GM12874 (cell line): ENCODE measurements at regions not wholly inside any gene's neighbourhood (a gene's known extent, or its start where the extent isn't known, plus 50 kb on each side); places are given as distances from the start of the nearest gene placed in this dataset.

Experiments used
- TF ChIP-seq, protein P1 (sequence below): IDR thresholded peaks from 2 replicates; pipeline ENCODE4 v1.5.1; 2011; ENCODE audit warnings: low read depth, mild to moderate bottlenecking, control low read depth, low read length, moderate library complexity; ENCODE audit not compliant: insufficient read depth

DNA sequence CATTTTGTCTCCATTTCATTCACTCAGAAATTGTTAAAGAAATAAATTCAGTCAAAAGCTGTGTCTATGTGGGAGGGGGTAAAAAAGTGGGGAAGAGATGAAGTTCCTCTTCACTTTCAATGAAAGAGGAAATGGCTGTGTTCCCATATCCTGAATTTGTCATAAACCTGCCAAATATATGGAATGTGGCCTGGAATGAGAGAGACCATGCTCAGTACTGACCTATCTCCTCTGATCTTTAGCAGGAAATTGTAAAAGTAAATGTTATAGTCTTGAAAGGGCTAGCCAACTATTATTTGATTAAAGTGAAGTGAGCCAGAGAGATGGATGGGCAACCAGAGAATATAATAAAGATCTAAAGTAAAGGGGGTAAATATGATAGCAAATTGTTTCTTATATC lies 130.3 kb upstream of the C21orf91 start:
- TF ChIP-seq, protein P1, sequence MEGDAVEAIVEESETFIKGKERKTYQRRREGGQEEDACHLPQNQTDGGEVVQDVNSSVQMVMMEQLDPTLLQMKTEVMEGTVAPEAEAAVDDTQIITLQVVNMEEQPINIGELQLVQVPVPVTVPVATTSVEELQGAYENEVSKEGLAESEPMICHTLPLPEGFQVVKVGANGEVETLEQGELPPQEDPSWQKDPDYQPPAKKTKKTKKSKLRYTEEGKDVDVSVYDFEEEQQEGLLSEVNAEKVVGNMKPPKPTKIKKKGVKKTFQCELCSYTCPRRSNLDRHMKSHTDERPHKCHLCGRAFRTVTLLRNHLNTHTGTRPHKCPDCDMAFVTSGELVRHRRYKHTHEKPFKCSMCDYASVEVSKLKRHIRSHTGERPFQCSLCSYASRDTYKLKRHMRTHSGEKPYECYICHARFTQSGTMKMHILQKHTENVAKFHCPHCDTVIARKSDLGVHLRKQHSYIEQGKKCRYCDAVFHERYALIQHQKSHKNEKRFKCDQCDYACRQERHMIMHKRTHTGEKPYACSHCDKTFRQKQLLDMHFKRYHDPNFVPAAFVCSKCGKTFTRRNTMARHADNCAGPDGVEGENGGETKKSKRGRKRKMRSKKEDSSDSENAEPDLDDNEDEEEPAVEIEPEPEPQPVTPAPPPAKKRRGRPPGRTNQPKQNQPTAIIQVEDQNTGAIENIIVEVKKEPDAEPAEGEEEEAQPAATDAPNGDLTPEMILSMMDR = no peak

DNA sequence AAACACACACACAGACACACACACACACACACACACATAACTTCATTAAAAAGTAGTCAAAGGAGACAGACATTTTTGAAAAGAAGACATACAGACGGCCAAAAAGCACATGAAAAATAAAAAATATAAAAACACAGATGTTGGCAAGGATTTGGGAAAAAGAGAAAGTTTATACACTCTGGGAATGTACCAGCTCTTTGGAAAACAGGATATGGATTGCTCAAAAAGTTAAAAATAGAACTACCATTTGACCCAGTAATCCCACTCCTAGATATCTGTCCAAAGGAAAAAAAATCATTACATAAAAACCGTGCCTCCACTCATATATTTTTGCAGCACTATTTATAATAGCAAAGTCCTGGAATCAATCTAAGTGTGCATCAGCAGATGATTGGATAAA lies 128.4 kb upstream of the C21orf91 start:
- TF ChIP-seq, protein P1 = no peak

DNA sequence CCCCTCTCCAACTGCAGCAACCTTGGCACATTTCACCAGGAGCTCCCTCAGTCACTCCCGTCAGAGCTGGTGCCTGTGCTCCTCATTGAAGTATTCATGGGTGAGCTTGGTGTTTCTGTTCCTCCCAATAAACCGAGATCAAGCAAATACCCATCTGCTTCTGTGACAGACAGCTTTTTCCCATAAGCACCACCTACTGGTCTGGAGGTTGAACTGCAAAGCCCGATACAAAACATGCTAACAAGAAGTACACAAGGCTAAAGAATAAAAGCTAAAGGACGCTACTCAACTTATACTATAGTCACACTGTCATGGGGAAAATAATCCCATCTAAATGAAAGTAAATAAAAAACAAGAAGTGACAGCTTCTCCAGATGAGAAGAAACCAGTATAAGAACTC lies 111.9 kb upstream of the C21orf91 start:
- TF ChIP-seq, protein P1 = peak; percentile 59; the same call in 1 of the 2 replicates

DNA sequence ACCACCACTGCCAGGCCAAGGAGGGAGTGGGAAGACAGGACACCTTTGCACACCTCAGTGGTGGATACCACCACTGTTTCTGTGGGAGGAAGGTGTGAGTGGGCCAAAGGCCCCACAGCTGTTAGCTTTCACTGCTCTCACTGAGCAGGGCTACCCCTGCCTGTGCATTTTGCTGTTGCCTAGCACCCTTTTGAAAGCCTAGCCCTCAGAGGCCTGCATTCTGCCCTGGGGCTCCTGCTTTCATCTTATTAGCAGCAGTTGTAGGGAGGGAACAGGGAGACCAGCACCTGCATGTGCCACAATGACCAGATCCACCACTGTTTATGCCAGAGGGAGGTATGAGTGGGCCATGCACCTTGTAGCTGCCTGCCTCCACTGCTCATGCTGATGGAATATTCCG lies 110.9 kb upstream of the C21orf91 start:
- TF ChIP-seq, protein P1 = no peak

DNA sequence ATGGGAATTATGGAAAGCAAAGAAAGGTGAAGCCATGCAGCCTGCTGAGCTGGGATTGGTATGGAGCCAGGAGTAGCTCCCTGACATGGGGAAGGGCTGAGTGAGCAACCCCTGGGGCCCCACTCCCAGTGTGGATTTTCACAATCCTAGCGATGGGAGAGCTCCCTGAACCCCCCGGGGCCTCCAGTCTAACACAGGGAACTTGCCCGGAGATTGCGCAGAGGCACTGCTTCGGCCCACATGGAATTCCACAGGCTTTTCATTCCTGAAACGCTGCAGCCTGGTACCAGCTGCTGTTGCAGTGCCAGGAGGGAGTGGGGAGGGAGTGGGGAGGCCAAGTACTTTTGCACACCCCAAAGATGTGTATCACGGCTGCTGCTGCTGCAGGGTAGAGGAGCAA lies 110.4 kb upstream of the C21orf91 start:
- TF ChIP-seq, protein P1 = no peak

DNA sequence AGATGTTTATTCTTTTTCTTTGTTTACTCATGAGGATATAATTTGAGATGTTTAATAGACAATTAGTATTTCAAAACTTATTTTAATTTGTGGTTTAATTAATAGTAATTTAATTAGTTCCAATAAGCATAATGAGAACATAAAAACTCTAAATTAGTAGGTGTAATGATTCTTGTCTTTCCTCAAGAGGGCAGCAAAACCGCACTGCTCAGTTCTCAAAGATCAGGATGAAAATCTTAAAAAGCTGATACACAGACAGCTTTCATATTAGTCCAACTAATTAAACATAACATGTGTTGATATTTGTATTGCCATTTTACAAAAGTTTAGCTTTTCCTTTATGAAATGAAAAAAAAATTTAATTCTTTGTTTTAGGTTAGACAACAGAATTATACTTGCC lies 106.7 kb upstream of the C21orf91 start:
- TF ChIP-seq, protein P1 = peak; percentile 18; the same call in 1 of the 2 replicates

DNA sequence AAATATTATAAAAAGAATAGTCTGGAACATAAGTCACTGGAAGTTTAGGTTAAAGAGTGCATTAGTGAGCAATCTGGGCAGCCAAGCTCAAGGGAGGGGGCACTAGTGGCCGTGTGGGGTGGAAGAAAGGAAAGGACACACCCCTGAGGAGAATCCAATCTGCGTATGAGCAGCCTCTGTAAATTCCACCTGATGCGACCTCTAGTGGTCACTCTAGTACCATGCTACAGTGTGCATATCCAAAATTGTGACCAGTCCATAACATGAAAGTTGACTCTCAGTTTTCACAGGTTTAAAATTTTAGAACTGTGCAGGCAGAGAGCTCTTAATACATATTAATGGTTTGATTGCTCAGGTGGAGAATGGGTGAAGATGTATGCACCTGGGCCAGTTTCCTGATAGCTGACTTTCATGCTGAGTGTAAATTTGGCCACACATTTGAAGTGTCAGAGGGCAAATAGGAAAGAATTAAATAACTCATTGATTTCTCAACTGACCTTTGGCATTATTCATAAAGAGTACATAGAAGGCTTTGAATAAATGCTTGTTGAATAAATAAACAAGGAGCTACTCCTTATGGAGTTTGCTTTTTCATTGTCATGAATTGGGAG lies 105.9 kb upstream of the C21orf91 start:
- TF ChIP-seq, protein P1 = peak; percentile 78
